PC-3 (cell line): ENCODE measurements at regions not wholly inside any gene's neighbourhood (a gene's known extent, or its start where the extent isn't known, plus 50 kb on each side); places are given as distances from the start of the nearest gene placed in this dataset.

Experiments used
- ATAC-seq: fragments of 200-7000 bp; cut with Tn5 transposase; 2 replicates; pipeline ENCODE4 v1.9.1; 2020; ENCODE audit warnings: mild to moderate bottlenecking, moderate library complexity
- BruUV-seq: library from RNA; stranded (reverse); fragments of 400-500 nt; replicated peaks from 2 replicates; lab custom pipeline; 2021; lab: Mats Ljungman, UMichigan
- CTCF ChIA-PET: fragments of 300-600 bp; sonication (Branson Sonifier 250); formaldehyde crosslinking; loops from one replicate; lab custom pipeline; 2022; ENCODE audit warnings: antibody characterized with exemption; lab: Charles Lee
- POLR2A ChIA-PET: fragments of 300-600 bp; sonication (Branson Sonifier 250); formaldehyde crosslinking; loops from one replicate; lab custom pipeline; 2022; ENCODE audit warnings: antibody characterized with exemption; ENCODE audit not compliant: unreplicated experiment; lab: Charles Lee
- DNase-seq: peaks from one replicate; pipeline ENCODE4 v3.0.0-alpha.2; 2015
- H2AFZ ChIP-seq: fragments of 300-600 bp; sonication (generic); 2 replicates; pipeline ENCODE4 v1.6.0; 2016; ENCODE audit warnings: antibody characterized with exemption, low read length
- H3F3A ChIP-seq: fragments of 300-600 bp; sonication (generic); one replicate; pipeline ENCODE4 v1.6.0; 2017; ENCODE audit warnings: antibody characterized with exemption, low read length, control low read depth, mild to moderate bottlenecking; ENCODE audit not compliant: unreplicated experiment
- H3K27ac ChIP-seq: fragments of 300-600 bp; sonication (generic); 2 replicates; pipeline ENCODE4 v1.5.1; 2016; ENCODE audit warnings: mild to moderate bottlenecking, low read length
- H3K27me3 ChIP-seq: fragments of 300-600 bp; sonication (generic); 2 replicates; pipeline ENCODE4 v1.6.1; 2016; ENCODE audit warnings: low read length, mixed read lengths
- H3K36me3 ChIP-seq: fragments of 300-600 bp; sonication (generic); 2 replicates; pipeline ENCODE4 v1.6.1; 2016; ENCODE audit warnings: low read depth, mixed run types, low read length, mixed read lengths
- H3K4me1 ChIP-seq: fragments of 300-600 bp; sonication (generic); 2 replicates; pipeline ENCODE4 v1.5.1; 2016; ENCODE audit warnings: low read length; ENCODE audit not compliant: insufficient read depth
- H3K4me2 ChIP-seq: fragments of 300-600 bp; sonication (generic); 2 replicates; pipeline ENCODE4 v1.6.0; 2016; ENCODE audit warnings: low read length
- H3K4me3 ChIP-seq: fragments of 300-600 bp; sonication (generic); 2 replicates; pipeline ENCODE4 v1.5.1; 2016; ENCODE audit warnings: mild to moderate bottlenecking, low read length, mixed read lengths
- H3K79me2 ChIP-seq: fragments of 300-600 bp; sonication (generic); 2 replicates; pipeline ENCODE4 v1.6.1; 2017; ENCODE audit warnings: low read length, mixed read lengths
- H3K9ac ChIP-seq: fragments of 300-600 bp; sonication (generic); 2 replicates; pipeline ENCODE4 v1.6.0; 2016; ENCODE audit warnings: mild to moderate bottlenecking, low read length
- H3K9me2 ChIP-seq: fragments of 300-600 bp; sonication (generic); replicated peaks from 2 replicates; pipeline ENCODE4 v1.6.1; 2016; ENCODE audit warnings: mixed run types, low read length, mixed read lengths
- H3K9me3 ChIP-seq: fragments of 300-600 bp; sonication (generic); 2 replicates; pipeline ENCODE4 v1.6.1; 2016; ENCODE audit warnings: low read length, mixed read lengths
- H4K20me1 ChIP-seq: fragments of 300-600 bp; sonication (generic); 2 replicates; pipeline ENCODE4 v1.6.1; 2016; ENCODE audit warnings: low read length, mixed read lengths
- EZH2 ChIP-seq: fragments of 300-600 bp; sonication (generic); IDR thresholded peaks from one replicate; pipeline ENCODE4 v1.6.1; 2017; ENCODE audit warnings: antibody characterized with exemption, mild to moderate bottlenecking, low read length; ENCODE audit not compliant: unreplicated experiment
- EZH2phosphoT487 ChIP-seq: fragments of 300-600 bp; sonication (generic); IDR thresholded peaks from 2 replicates; pipeline ENCODE4 v1.6.1; 2018; ENCODE audit warnings: mild to moderate bottlenecking, antibody characterized with exemption, low read length, borderline replicate concordance
- intact Hi-C: fragments of 100-400 bp; cut with micrococcal nuclease; formaldehyde crosslinking; loops from 2 replicates; pipeline ENCODE4 v1.9.0; 2023
- TF ChIP-seq, protein P1 (sequence below): fragments of 300-600 bp; sonication (generic); conservative IDR thresholded peaks from 2 replicates; pipeline ENCODE4 v1.5.1; 2017; ENCODE audit warnings: antibody characterized with exemption, low read depth, mild to moderate bottlenecking, low read length

DNA sequence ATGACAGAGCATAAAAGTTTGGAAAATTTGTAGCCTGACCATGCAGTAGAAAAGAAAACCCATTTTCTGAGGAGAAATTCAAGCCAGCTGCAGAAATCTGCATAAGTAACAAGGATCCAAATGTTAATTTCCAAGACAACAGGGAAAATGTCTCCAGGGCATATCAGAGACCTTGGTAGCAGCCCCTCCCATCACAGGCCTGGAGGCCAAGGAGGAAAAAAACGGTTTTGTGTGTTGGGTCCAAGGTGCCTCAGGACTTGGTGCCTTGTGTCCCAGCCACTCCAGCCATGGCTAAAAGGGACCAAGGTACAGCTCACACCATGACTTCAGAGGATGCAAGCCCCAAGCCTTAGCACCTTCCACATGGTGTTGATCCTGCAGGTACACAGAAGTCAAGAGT lies 324.4 kb downstream of the ETAA1 start:
- Histone ChIP-seq H3K27me3 (no peaks in the 10 kb centered on the region), H3K27ac (no peak overlapping the region), H3K36me3 (no peaks in the 10 kb centered on the region), H4K20me1 (no peaks in the 10 kb centered on the region), H3K9me2 (no peaks in the 10 kb centered on the region), H3K9me3 (no peaks in the 10 kb centered on the region), H3K4me2 (no peak overlapping the region), H3F3A (no peaks in the 10 kb centered on the region), H3K4me3 (no peak overlapping the region), H3K4me1 (peaks cover 8% of the 10 kb centered on the region; the same call in 1 of the 2 replicates), H3K79me2 (no peaks in the 10 kb centered on the region), H3K9ac (no peak overlapping the region), H2AFZ (no peak overlapping the region)
- ChIA-PET POLR2A (no interaction called here), CTCF (no interaction called here)
- ATAC-seq (no peak), DNase-seq (no peak)
- no TSS peak for BruUV-seq
- intact Hi-C loops = no loop called here
- TF ChIP-seq, protein P1, sequence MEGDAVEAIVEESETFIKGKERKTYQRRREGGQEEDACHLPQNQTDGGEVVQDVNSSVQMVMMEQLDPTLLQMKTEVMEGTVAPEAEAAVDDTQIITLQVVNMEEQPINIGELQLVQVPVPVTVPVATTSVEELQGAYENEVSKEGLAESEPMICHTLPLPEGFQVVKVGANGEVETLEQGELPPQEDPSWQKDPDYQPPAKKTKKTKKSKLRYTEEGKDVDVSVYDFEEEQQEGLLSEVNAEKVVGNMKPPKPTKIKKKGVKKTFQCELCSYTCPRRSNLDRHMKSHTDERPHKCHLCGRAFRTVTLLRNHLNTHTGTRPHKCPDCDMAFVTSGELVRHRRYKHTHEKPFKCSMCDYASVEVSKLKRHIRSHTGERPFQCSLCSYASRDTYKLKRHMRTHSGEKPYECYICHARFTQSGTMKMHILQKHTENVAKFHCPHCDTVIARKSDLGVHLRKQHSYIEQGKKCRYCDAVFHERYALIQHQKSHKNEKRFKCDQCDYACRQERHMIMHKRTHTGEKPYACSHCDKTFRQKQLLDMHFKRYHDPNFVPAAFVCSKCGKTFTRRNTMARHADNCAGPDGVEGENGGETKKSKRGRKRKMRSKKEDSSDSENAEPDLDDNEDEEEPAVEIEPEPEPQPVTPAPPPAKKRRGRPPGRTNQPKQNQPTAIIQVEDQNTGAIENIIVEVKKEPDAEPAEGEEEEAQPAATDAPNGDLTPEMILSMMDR = no peak
- TF ChIP-seq EZH2phosphoT487 (no peak), EZH2 (no peak)

DNA sequence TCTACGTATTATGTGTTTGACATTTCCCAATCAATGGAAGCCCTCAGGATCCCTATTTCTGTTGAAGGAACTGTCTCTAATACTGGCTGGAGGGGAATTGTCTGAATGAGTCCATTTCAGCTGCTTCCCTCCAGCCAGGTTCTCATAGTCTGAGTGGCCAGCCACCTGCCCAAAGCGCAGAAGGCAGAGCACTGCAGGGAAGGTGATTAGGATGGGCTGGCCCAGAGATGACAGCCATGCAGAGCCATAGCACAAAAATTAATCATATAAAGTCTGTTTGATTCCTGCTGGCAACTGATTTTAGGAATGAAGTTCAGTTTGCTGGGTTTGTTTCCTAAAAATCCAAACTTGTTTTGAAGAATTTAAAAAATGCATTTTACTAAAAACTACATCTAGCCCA lies 327.1 kb downstream of the ETAA1 start:
- DNase-seq (no peak), ATAC-seq (no peak)
- no peak overlapping the region for H3K27ac ChIP-seq
- H3K4me3 ChIP-seq = no peak overlapping the region
- H2AFZ ChIP-seq = no peak overlapping the region
- no peaks in the 10 kb centered on the region for H3F3A ChIP-seq
- no peak overlapping the region for H3K9ac ChIP-seq
- H3K79me2 ChIP-seq = no peaks in the 10 kb centered on the region
- no TSS peak for BruUV-seq
- intact Hi-C loops = no loop called here
- no peaks in the 10 kb centered on the region for H3K9me2 ChIP-seq
- H3K9me3 ChIP-seq = no peaks in the 10 kb centered on the region
- TF ChIP-seq, protein P1 = no peak
- no peak for TF ChIP-seq EZH2phosphoT487
- TF ChIP-seq EZH2 = no peak
- H3K27me3 ChIP-seq = peaks cover 5% of the 10 kb centered on the region; the same call in 1 of the 2 replicates
- CTCF ChIA-PET = no interaction called here
- H3K4me2 ChIP-seq = no peak overlapping the region
- no peaks in the 10 kb centered on the region for H3K4me1 ChIP-seq
- H3K36me3 ChIP-seq = no peaks in the 10 kb centered on the region
- H4K20me1 ChIP-seq = no peaks in the 10 kb centered on the region
- POLR2A ChIA-PET = no interaction called here

DNA sequence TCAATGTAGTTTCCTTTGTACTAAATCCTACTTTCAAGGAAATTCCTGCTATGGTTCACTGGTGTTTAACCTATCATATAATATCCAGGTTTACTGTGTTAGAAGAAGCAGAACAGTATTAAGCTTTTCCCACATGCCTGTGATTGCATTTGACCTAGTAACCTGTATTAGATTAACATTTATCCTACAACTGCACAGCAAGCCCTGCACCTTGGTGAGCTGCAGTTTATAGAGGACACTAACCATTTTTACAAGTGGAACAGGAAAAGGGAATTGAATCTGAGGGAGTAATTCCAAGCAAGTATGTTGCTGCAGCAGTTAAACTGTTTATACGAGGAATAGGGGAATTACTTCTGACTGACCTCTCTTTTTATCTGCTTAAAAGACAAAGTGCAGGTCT lies 328.6 kb downstream of the ETAA1 start:
- Histone ChIP-seq H4K20me1 (no peaks in the 10 kb centered on the region), H3K27me3 (peaks cover 5% of the 10 kb centered on the region; the same call in 1 of the 2 replicates), H3K9me3 (no peaks in the 10 kb centered on the region), H3K4me3 (no peak overlapping the region), H2AFZ (no peak overlapping the region), H3K9ac (no peak overlapping the region), H3K4me2 (no peak overlapping the region), H3K4me1 (no peaks in the 10 kb centered on the region), H3K36me3 (no peaks in the 10 kb centered on the region), H3K9me2 (no peaks in the 10 kb centered on the region), H3K27ac (no peak overlapping the region), H3K79me2 (no peaks in the 10 kb centered on the region), H3F3A (no peaks in the 10 kb centered on the region)
- TF ChIP-seq EZH2 (no peak), EZH2phosphoT487 (no peak)
- TF ChIP-seq, protein P1 = no peak
- DNase-seq (no peak), ATAC-seq (no peak)
- no TSS peak for BruUV-seq
- intact Hi-C loops = no loop called here
- POLR2A ChIA-PET = no interaction called here
- CTCF ChIA-PET = no interaction called here
